ENCODE measurements at regions not wholly inside any gene's neighbourhood (a gene's known extent, or its start where the extent isn't known, plus 50 kb on each side); places are given as distances from the start of the nearest gene placed in this dataset.

- TF ChIP-seq CTCF (conservative IDR thresholded peaks at IDR 0.05) (no peak), EZH2 (IDR thresholded peaks at IDR 0.05; ENCODE audit: low read depth) (no peak)
- Histone ChIP-seq H3K27ac (no peak overlapping the region), H3K36me3 (ENCODE audit: low read depth) (no peaks in the 10 kb centered on the region), H2AFZ (no peak overlapping the region), H3K4me3 (no peak overlapping the region), H3F3A (ENCODE audit: insufficient read depth, low read depth) (no peaks in the 10 kb centered on the region), H3K4me2 (no peak overlapping the region), H4K20me1 (ENCODE audit: insufficient read depth) (no peaks in the 10 kb centered on the region), H3K9me2 (ENCODE audit: insufficient read depth) (no peaks in the 10 kb centered on the region), H3K79me2 (ENCODE audit: low read depth) (no peaks in the 10 kb centered on the region), H3K4me1 (replicated peaks; ENCODE audit: insufficient read depth) (no peaks in the 10 kb centered on the region), H3K9me3 (ENCODE audit: insufficient read depth, low read depth) (no peaks in the 10 kb centered on the region), H3K27me3 (ENCODE audit: insufficient read depth, low read depth) (no peaks in the 10 kb centered on the region)
- intact Hi-C loops (cut with micrococcal nuclease; ENCODE audit: unreplicated experiment): no loop called here
- no peak for DNase-seq
- ChIA-PET POLR2A (ENCODE audit: unreplicated experiment) (no interaction called here), CTCF (no interaction called here)
- BruUV-seq (replicated peaks): no TSS peak
Observed at GRCh38 chr10:107269626-107270025, 105.1 kb upstream of the SORCS1 start.

GRCh38 chr10:107264742-107265141, 100.2 kb upstream of the SORCS1 start:
- Histone ChIP-seq H3K27ac (no peak overlapping the region), H3K4me2 (no peak overlapping the region), H4K20me1 (ENCODE audit: insufficient read depth) (no peaks in the 10 kb centered on the region), H3K27me3 (ENCODE audit: insufficient read depth, low read depth) (no peaks in the 10 kb centered on the region), H2AFZ (no peak overlapping the region), H3K36me3 (ENCODE audit: low read depth) (no peaks in the 10 kb centered on the region), H3F3A (ENCODE audit: insufficient read depth, low read depth) (no peaks in the 10 kb centered on the region), H3K9me3 (ENCODE audit: insufficient read depth, low read depth) (no peaks in the 10 kb centered on the region), H3K9me2 (ENCODE audit: insufficient read depth) (no peaks in the 10 kb centered on the region), H3K4me1 (replicated peaks; ENCODE audit: insufficient read depth) (no peaks in the 10 kb centered on the region), H3K4me3 (no peak overlapping the region), H3K79me2 (ENCODE audit: low read depth) (no peaks in the 10 kb centered on the region)
- intact Hi-C loops (cut with micrococcal nuclease; ENCODE audit: unreplicated experiment): no loop called here
- BruUV-seq (replicated peaks): no TSS peak
- POLR2A ChIA-PET (ENCODE audit: unreplicated experiment): no interaction called here
- CTCF ChIA-PET: no interaction called here
- TF ChIP-seq CTCF (conservative IDR thresholded peaks at IDR 0.05) (no peak), EZH2 (IDR thresholded peaks at IDR 0.05; ENCODE audit: low read depth) (no peak)
- no peak for DNase-seq

- CTCF ChIA-PET: no interaction called here
- BruUV-seq (replicated peaks): no TSS peak
Observed at GRCh38 chr10:107244122-107244521, 79.6 kb upstream of the SORCS1 start.

More at GRCh38 chr10:107244122-107244521, 79.6 kb upstream of the SORCS1 start:
- H3F3A ChIP-seq (ENCODE audit: insufficient read depth, low read depth): no peaks in the 10 kb centered on the region
- H3K4me3 ChIP-seq: no peak overlapping the region
- H3K9me2 ChIP-seq (ENCODE audit: insufficient read depth): no peaks in the 10 kb centered on the region
- no peak overlapping the region for H3K4me2 ChIP-seq
- H4K20me1 ChIP-seq (ENCODE audit: insufficient read depth): no peaks in the 10 kb centered on the region
- intact Hi-C loops (cut with micrococcal nuclease; ENCODE audit: unreplicated experiment): no loop called here
- H3K4me1 ChIP-seq (replicated peaks; ENCODE audit: insufficient read depth): no peaks in the 10 kb centered on the region
- no peak overlapping the region for H2AFZ ChIP-seq
- TF ChIP-seq EZH2 (IDR thresholded peaks at IDR 0.05; ENCODE audit: low read depth): no peak
- no peak for TF ChIP-seq CTCF (conservative IDR thresholded peaks at IDR 0.05)
- no peak overlapping the region for H3K27ac ChIP-seq
- H3K9me3 ChIP-seq (ENCODE audit: insufficient read depth, low read depth): no peaks in the 10 kb centered on the region
- POLR2A ChIA-PET (ENCODE audit: unreplicated experiment): no interaction called here
- DNase-seq: no peak
- no peaks in the 10 kb centered on the region for H3K36me3 ChIP-seq (ENCODE audit: low read depth)
- no peaks in the 10 kb centered on the region for H3K27me3 ChIP-seq (ENCODE audit: insufficient read depth, low read depth)
- H3K79me2 ChIP-seq (ENCODE audit: low read depth): no peaks in the 10 kb centered on the region

Data from PC-9 (cell line).